HuH-7 (cell line): ENCODE measurements at regions not wholly inside any gene's neighbourhood (a gene's known extent, or its start where the extent isn't known, plus 50 kb on each side); places are given as distances from the start of the nearest gene placed in this dataset.

Experiments
- DNase-seq: peaks from one replicate; pipeline ENCODE4 v3.0.0; 2011; ENCODE audit warnings: low spot score

DNA sequence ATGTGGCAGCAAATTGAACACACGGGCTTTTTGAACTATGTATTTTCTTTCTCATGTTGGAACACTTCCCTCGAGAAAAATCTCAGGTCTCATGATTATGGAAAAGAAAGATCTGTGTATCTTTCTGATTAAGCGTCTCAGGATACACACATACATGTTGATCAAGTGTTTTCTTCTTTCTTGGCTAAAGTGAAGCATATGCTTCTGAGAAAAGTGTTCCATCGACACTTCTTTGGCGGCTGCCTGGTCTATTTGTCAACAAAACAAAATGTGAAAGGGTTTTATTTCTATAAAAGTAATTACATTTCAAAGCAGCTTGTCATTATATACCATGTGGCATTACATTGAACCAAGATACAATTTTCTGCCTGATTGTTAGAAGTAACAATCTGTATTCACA, 157.5 kb downstream of the DLEU7 start:
- no peak for DNase-seq

DNA sequence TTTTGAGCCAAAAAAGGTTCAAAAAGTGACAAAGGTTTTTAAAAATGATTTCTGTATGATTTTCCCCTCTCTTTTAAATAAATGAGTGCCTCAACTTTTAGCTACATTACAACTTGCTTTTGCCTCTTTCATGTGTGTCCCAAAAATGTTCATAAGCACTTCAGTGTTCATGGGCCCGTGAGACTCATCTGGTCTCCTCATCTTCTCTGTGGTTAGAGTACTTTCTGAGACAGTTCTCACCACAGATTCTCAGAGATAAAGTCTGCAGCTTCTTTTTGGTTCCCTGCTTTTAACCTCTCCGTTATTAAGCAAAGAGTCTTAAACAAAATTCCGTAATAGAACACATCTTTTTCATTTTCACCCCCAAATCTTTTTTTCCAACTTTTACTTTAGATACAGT, 156.9 kb downstream of the DLEU7 start:
- DNase-seq, result no peak

DNA sequence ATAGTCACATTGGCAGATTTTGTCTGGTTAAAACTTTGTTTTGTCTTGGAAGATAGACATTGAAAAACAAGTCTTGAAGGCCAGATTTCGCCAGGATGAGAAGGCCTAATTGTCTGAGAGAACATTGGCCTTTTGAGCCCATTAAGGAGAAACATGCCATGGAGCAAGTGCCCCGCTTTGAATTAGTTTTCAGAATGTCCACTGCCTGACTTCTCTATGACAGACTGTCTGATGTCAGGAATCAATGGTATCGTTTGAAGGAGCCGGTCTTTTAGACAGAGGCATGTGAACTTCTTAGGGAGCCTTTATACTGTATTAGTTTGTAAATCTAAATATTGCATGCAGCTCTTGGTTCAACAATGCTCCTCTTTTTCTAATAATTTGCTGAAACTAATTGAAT, 155.9 kb downstream of the DLEU7 start:
- DNase-seq, result no peak

DNA sequence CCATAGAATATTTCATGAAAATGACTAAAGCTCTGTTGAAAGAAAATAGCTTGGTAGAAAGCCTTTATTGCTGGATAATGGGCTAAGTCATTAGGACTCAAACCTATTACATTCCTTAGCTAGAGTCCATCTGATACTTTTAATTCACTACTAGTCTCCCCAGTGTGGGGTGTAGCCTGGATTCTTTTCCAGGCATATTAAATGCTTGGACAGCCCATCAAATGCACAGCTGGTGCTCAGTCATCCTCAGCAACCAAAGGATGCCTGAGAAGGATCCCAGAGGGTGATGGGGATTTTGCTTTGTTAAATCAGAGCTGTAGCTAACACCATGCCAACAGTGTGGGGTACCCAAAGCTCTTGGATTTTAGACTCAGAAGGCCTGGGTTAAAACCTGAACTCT, 153.5 kb downstream of the DLEU7 start:
- no peak for DNase-seq

DNA sequence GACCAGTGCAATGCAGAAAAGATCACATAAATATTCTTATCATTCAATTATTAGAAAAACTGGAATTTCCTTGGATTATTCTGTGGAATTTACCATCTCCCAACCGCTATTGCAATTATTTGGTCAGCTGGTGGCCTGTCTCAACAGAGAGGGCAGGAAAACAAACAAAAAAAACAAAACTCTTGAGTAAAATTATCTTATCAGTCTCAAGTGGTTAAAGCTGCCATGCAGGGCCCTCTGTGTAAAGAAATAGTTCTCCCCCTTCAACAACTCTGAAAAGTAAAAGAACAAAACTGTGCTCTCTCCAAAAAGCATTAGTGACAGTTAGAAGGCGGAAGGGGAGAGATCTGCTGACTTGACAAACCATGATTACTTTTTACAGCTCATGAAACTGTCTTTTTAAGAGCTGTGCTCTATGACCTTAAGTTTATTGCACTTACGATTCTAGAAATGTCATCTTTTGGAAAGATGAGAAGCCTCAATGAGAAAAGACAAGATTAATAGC, 152.3 kb downstream of the DLEU7 start:
- no peak for DNase-seq

DNA sequence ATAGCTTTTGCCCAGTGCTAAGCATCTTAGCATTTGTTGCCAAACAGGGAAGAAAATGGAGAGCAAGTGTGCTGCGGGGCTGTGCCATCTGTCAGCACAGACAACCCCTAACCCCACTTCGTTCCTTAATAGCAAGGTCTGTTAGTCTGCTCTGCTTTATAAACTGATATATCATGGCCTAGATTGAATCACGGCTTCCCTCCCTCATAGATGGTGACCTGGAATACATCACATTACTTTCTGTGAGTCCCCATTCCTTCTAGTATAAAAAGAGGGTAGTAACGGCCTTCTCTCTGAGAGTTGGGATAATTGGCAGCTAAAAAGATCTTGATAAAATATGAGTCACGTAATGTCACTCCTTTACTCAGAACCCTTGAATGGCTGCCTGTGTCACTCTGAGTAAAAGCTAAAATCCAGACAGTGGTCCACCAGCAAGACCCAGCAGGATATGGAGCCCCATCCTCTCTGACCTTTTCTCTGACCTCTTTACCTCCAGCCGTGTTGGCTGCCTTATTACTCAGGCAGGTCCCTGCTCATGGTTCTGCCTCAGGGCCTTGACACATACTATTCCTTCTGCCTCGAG, 151.7 kb downstream of the DLEU7 start:
- no peak for DNase-seq

DNA sequence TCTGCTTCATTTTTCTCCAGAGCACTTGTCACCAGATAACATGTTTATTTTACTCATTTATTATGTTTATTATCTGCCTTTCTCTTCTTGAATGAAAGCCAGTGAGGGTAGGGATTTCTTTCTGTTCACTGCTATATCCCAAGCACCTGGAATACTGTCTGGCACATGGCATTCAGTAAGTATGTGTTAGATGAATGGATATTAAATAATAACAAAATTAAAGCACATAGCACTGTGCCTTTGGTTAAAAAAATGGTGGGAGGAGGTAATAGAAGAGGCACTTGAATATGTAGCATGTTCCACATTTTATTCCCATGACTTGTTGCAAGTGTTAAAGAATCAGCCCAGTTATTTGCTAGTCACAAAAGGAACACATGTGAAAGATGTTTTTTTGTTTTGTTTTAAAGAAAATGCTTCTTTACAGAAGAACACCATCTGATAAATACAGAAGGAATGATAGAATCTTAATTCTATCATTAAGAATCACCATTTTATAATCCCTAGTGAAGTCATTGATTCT, 151.0 kb downstream of the DLEU7 start:
- no peak for DNase-seq

DNA sequence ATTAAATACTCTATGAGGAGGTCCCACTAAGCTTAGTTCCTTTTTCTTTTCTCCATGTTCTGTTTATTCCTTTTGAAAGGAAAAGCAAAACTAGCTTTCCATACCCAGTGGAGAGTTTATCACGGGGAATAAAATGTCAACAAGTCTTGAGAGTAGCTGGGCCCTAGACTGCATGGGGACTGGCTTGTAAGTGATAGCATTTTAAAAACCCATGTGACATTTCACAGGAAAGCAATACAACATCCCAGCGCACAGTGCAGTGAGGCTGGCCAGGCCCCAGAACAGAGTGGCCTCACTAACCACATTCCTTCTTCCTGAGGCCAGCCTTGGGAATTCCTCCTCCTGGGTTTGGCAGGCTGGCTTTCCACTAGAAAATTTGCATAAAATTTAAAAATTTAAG, 149.8 kb downstream of the DLEU7 start:
- DNase-seq, result no peak

DNA sequence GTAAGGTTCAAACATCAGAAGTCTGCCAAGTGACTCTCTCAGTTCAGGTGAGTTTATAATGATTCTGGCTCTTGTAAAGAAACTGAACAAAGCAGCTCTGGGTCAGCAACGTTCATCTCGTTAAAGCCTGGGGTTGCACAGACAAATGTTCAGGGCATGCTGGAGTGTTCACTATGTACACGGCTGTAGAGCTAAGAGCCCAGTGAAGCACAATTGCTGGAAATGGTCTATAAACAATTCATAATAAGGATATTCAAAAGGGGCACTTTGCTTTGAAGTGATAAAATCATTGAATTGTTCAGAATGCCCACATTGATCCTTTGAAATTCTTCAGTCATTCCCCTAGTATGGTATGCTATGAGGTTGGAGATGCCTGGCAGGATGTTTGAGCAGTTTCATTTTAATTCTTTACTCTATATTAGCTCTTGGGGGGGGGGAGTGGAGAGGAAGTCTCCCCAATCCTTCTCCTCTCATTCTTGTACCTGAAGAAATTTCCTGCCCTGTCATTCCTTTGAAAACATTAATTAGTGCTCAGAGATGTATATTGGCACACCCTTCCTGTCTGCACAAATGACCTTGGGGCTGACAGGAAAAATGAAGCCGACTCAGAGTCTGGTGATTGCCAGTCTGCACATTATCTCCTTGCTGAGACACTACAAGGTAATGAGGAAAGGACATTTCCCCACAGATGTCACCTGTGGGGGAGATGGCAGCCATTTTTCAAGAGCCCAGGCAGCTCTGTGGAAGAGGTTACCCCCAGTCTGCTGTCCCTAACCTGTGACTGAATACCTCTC, 145.5 kb downstream of the DLEU7 start:
- DNase-seq, result no peak

DNA sequence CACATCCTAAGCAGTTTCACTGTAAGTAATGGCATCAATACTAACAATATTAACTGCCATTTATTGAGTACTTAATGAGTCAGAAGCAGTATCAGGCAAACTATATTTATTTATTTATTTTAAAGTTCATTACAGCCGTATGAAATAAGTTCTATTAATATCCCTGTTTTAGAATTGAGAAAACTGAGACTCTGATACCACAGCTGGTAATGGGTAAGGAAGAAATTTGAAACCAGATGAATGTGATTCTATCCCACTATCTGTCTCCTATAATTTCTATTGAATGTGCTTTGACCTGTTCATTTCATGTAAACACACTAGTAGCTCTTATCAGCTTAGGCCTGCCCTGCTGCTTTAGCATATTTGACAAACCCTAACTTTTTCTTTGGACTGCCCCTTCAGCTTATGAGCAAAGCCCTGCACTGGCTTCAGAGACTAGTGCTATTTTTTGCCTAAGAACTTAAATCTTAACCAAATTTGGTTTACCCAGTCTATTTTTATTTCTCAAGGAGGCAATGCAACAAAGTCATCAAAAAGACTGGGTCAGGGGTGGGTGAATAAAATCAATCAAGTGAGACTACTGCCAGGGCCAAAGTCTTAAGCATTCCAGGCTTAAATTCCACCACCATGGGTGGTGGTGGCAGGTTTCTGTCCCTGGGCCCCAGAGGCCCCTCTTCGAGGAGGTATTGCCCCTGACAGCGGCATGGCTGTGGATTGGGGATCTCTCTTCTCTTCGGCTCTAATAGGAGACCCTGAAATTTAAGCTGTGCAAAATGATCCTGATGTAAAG, 143.4 kb downstream of the DLEU7 start:
- peak; percentile 13 for DNase-seq

DNA sequence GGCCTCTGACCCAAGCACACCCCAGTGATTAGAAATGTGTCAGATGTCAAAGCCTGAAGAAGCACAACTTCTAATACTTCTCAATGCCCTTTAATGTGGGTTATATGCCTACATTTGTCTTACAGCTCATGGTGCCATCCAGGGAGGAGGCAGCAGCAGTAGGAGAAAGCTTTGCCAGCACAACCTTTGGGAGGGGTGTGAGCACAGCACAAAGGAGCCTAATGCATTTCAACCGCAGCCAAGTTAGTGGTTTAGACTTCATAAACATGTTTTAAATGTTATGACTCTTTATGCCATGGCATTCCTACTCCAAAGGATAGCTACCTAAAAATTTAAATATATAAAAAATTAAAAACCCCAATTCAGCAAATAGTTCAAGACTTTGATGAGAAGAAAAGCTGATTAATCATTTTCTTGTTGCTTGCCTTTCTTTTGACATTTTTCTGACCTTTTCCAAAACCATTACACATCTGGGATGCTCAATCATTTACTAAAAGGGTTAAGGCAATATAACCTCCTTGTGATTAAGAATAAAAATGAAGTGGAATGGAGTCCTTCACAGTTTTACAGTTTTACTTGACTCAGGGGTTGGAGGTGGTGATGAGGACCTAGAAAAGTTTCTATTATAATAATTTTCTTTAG, 142.7 kb downstream of the DLEU7 start:
- DNase-seq, result no peak

DNA sequence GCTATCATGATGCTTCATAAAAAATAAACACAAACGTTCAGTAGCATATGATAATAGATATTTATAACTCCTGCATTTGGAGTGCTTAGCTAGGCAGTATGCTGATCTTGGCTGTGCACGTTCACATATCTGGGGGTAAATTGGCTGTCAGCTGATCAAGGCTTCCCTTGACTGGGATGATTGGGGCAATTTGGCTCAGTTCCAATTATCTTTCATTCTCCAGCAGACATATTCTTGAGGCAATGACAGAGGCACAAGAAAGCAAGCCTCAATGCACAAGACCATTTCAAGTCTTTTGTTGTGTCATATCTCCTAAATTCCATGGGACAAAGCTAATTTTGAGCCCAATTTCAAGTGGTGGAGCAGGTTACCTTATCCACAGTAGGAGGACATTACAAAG, 142.0 kb downstream of the DLEU7 start:
- no peak for DNase-seq

DNA sequence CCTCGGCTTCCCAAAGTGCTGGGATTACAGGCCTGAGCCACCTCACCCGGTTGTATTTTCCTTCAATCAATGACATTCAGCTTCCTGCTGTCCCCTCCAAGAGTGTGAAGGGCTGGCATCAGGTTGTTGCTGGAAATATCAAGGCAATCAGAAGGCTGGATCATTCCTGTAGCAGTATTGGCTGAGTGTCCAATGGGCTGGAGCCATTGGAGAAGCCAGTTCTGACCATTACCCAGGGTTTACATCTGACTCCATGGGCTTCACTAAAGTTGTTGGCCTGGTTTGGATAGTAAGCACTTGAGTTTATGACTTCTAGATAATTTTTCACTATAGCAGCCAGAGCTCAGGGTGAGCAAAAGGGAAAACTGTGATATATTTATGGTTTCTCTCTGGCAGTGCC, 137.0 kb downstream of the DLEU7 start:
- no peak for DNase-seq

DNA sequence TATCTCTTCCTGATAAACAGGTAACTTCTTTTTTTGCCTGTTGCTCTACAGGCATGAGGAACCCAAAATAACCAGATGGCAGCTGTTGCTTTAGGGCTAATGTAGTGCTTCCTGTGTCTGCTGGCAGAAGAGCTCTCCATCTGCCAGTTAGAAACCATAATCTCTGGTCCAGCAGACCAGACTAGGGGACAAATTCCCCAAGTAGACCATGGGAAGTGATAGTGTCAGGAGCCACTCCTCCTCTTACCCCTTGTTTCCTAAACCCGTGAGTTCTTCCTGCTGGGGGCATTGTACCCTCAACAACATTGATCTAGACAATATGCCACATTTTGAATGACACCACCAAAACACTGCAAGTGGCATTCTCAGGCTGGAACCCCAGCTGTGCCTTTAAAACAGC, 135.9 kb downstream of the DLEU7 start:
- DNase-seq, result no peak

DNA sequence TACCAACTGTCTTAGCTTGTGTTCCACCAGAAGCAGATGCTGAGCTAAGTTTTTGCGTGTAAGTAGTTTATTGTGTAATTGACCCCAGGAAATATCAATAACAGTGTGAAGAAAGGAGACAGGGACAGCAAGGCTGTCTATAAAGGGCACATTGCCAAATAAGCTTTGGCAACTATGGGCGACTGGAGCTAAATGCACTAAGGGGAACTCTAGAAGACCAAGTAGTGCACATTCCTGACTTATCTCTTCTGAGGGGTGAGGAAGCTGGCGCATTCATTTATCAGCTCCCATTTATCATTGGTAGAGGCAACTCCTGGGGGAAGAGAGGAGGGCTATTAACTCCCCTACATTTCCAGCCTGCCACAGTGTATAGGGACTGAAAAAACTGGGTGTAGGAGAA, 135.0 kb downstream of the DLEU7 start:
- no peak for DNase-seq

DNA sequence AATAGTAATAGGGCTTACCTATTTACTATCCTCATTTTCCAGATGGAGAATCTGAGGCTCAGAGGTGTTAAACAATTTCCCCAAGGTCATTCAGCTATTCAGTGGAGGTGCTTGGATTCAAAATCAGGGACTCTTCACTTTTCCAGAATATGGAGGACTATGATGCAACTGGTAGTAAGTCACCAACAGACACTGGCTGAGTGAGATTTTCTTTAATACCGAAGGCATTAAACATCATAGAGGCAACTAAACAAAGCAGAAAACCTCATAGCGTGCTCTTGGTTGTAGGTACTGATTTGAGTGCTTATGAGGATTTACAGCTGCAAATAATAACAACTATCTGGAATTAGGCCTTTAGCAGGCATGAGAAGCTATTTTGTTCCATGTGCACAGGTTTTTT, 134.4 kb downstream of the DLEU7 start:
- no peak for DNase-seq

DNA sequence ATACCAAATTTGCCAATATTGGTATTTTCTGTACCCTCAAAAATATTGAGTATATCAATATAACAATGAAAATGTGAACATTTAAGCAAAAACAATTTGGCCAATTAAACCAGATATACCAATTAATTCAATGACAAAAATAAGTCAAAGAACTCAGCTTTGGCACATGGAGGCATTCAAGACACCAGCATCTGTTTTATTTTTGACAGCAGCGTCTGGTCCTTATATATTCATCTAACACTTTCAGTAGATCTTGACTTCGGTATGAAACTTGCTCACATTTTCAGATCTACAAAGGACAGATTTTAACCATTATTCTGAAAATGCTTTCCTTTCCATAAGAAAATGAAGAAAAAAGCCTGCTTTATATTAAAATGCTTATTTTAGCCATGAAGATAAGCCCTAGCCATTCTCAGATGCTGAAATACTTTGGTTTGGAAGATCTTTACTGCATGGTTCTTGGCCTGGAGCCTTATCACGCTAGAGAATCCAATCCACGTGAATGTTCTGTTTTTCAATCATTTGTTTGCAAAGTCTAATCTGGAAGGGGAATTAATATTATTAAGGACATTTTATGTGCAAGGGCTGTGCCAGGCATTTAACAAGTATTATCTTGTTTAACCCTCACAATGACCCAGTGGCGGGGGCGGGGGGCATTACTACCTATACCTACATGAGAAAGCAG, 132.2 kb downstream of the DLEU7 start:
- DNase-seq, result no peak

DNA sequence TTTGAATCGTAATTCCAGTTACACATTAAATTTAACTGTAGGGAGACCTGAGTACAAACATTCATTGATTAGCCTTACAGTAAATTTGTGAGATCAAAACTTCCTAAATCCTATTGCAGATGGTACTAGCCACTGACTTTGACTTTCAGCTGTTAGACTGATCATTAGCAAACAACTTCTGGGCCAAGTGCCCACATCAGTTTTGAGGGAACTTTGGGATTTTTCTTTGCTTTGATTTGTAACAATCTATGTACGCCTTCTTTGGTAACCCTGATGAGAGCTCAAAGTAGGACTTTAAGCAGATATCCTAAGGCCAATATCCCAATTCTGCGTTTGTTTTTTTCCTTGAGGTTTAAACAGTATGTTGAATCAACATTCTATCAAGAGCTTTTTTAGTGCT, 131.5 kb downstream of the DLEU7 start:
- DNase-seq, result no peak

DNA sequence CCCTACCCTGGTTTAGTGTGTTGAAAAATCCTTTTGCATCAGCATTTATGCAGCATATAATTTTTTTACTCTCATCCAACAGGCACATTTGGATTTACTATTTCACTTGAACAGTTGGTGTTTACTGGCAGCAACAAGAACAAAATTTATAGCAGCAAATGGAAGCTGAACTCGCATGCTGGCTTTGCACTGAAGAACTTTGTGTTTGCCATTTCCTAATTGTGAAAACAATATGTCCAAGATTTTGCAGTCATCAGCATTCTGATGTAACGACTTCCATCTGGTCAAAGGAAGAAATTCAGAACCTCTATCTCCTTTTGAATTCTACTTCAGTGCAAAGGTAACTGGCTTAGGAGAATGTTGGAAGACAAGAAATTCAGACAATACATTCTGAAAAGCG, 131.0 kb downstream of the DLEU7 start:
- no peak for DNase-seq

DNA sequence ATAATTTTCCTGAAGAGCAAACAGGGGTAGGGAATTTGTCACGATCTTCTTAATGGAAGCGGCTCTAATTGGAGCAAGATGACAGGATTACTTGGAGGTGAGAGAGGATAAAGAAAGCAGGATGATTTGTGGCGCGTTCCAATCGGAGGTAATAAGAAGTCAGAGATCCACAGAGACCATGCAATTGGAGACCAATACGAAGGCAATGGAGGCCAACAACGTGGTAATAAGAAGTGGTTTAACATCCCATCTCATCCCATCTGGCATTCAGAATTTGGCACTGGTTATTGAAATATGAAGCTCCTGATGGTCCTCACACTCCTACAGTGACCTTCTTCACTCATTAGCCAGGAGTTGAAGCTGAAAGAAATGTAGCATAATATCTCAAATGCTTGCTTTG, 130.6 kb downstream of the DLEU7 start:
- DNase-seq, result no peak

DNA sequence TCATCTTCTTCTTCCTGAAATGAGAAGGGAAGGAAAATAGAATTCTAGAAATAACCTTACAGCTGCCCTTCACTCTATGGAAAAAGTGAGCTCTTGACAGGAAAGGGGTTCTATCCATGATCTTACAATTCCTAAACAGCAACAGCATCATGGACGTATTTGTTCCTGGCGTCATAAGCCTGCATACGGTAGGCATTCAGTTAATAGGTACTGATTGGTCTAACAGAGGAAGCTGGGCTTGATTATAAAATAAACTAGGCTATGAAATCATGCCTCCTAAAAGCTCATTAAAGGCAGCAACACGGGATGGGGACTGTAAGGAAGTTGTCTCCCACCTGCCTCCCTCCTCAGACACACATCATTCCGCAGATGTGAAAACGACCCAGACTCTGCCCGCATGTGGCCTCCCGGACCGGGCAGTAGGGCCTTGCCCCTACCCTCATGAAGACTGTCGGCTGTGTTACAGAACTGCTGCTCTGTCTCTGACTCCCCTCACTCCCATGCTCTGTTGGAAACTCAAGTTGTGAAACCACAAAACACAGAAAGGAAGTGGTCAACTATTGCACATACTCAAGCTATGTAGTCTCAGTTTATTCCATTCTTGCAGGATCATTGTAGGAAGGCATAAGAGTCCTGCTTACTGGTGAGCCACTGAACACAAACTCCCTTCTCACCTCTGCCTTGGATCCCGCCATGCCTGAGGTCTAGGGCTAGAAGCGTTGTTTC, 129.8 kb downstream of the DLEU7 start:
- DNase-seq, result no peak
